HG03432 (cell line): ENCODE measurements at regions not wholly inside any gene's neighbourhood (a gene's known extent, or its start where the extent isn't known, plus 50 kb on each side); places are given as distances from the start of the nearest gene placed in this dataset.

Experiments used
- ATAC-seq: cut with Tn5 transposase; IDR thresholded peaks from one replicate; pipeline ENCODE4 v1.9.1; 2021; ENCODE audit warnings: mild to moderate bottlenecking, moderate library complexity; ENCODE audit not compliant: unreplicated experiment

GRCh38 chr2:2856723-2857415 is 520.7 kb downstream of the EIPR1 start:
- ATAC-seq = no peak

DNA sequence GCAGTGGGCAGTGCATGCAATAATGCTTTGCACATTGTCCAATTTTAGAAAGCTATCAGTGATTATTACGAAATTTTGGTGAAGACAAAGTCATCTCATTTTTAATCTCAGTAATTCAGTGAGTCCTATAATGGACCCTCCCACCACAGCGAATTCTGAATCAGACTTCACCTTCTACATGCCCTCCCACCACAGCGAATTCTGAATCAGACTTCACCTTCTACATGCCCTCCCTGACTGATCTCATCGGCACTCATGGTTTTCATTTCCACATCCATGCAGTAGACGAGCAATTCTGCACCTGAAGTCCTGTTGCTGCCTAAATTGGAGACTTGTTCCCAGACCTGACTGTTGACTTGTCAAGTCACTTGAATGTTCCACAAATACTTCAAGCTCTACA is 522.3 kb downstream of the EIPR1 start:
- ATAC-seq = no peak

- no peak for ATAC-seq
Measured at GRCh38 chr2:2853346-2853745, 522.3 kb upstream of the MYT1L start.

- ATAC-seq = no peak
Measured at GRCh38 chr2:2851806-2852777, 521.0 kb upstream of the MYT1L start.

DNA sequence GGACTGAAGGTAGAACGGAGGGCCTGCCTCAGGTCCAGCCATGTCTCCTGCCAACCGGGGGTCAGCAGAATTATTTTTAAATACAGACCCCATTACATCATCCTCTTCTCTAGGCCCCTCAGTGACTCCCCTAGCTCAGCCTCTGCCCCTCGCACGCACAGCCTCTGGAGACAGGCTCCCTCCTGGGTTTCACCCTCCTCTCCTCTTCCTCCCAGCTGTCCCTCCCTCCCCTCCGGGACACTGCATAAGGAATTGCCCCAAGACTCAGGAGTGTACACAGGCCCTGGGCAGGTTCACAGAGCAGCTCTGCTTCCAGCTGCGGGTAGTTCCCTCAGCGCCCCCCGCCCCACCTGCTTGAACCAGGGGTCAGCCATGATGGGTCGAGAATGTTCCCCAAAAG is 520.2 kb upstream of the MYT1L start:
- ATAC-seq = no peak

- ATAC-seq = no peak
Measured at GRCh38 chr2:2850859-2851258, 519.8 kb upstream of the MYT1L start.

DNA sequence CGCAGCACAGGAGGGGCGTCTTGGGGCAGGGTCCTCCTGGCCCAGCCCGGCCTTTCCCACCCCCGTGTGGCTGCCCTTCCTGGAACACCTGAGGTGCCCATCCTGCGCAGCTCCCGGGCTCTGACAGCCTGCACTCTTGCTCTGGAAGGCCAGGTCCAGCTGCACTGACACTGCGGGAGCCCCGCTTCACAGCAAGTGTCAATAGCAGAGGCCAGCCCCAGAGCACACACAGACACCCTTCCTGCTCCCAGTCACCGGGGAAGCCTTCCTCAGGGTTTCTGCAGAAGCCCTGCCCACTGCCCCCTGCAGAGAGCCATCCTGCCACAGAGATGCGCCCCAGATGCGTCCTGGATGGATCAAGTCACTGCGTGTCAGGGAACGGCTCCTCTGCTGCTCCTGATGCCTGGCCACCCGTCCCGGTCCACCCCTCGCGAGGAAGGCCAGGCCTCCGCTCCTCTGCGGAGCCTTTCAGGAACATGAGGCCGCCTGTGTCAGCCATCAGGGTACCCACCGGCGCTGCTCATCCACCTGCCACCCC is 519.2 kb upstream of the MYT1L start:
- no peak for ATAC-seq

GRCh38 chr2:2849464-2850217 is 518.6 kb upstream of the MYT1L start:
- no peak for ATAC-seq

GRCh38 chr2:2848621-2849333 is 517.7 kb upstream of the MYT1L start:
- no peak for ATAC-seq

DNA sequence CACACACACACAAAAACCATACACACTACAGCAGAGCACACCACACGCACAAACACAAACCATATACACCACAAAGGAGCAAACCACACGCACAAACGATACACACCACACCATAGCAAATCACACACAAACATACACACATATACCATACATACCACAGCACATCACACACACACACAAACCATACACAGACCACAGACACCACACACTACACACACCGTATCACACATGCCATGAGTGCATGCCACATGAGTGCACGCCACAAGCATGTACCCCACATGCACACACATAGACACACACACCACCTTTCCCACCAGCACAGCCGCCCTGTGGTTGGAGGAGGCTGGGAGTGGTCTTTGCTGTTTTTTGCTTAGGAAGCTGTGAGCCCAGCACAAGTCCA is 517.1 kb upstream of the MYT1L start:
- ATAC-seq = no peak

GRCh38 chr2:2847209-2847676 is 516.2 kb upstream of the MYT1L start:
- no peak for ATAC-seq

- no peak for ATAC-seq
Measured at GRCh38 chr2:2846332-2847208, 515.5 kb upstream of the MYT1L start.

GRCh38 chr2:2845806-2846315 is 514.8 kb upstream of the MYT1L start:
- no peak for ATAC-seq

DNA sequence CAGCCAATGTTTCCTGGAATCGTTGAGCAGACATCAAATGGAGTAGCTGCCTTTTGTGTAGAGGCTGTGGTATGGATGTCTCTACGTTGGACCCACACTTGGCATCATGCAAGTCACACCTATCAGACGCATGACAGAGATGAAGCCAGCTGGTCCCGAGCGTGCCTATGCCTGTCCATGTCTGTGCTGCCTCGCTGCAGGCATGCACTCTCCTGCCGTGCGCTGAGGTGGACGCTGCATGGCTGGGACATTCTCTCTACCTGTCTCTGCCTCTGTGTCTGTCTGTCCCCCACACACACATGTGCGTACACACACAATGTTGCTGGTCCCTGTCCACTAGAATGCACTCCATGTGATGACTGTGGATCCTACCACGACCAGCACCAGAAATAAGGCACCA is 514.2 kb upstream of the MYT1L start:
- no peak for ATAC-seq

GRCh38 chr2:2843969-2844548 is 513.0 kb upstream of the MYT1L start:
- ATAC-seq = no peak

GRCh38 chr2:2842466-2842865 is 511.4 kb upstream of the MYT1L start:
- ATAC-seq = no peak

DNA sequence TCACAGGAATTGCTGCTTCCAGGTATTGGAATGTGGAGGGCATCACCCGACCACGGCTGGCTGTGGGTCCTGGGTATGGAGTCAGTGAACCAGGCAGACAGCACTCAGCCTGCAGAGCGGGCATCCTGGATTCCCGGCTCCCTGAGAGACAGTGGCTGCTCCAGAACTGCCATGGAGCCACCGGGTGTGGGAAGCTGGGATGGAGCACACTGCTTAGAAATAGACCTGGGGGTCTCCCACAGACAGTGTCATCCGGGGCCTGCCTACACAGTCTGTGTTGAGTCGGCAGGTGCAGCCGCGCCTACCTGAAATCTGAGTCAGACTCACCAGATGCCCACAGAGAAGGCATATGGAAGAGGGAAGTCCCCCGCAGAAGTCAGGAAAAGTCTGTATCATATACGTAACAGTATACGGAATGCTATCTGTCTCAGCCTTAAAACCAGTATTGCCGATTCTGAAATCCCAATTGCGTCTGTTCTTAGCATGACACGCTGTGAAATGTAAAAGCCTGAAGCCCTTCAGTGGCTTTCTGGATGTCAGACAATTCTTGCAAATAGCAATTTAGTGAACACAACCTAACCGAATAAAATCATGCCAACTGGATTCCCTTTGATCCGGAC is 509.7 kb upstream of the MYT1L start:
- no peak for ATAC-seq

DNA sequence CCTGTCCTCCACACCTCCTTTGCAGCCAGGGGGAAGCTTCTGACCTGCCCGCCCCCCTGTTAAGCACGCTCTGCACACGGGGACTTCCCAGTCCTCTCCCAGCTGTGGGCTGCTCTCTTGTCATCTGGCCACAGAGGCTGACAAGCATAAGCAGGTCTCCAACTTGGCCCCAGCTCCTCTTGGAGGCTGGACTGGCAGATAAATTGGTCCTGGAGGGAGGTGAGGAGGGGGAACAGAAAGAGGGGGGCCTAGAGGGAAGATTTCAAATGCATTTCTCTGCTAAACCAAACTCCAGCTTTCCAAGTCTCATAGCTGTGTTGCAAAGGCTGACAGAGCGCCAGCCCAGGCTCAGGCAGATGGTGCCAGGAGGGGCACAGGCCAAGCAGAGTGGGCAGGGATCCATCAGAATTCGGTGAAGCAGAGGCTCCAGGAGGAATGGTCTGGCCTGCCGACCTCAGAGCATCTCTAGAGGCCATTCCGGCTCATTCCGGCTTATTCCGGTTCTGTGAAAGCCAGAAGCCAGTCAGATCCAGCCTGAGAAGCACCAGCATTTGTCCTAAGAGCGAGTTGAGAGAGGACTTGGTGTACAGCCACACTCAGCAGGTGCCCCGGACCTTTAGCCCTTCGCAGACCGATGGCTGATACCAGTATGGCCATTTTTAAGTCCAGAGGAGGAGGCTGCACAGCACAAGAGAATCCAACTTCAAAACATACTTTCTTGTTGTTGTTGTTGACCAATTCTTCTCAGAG is 508.9 kb upstream of the MYT1L start:
- no peak for ATAC-seq
